Karpas-422 (cell line): ENCODE measurements at regions not wholly inside any gene's neighbourhood (a gene's known extent, or its start where the extent isn't known, plus 50 kb on each side); places are given as distances from the start of the nearest gene placed in this dataset.
"Not testable (repeated sequence)": the region's sequence is repeated elsewhere in the genome, so short reads cannot be mapped to it uniquely, and the experiment has no call there.

Source experiments
- DNase-seq: peaks from one replicate; pipeline ENCODE4 v3.0.0-alpha.2; 2015
- H2AFZ ChIP-seq: fragments of 200-600 bp; sonication (generic); 2 replicates; pipeline ENCODE4 v1.6.1; 2014; ENCODE audit warnings: antibody characterized with exemption, low read length, mixed read lengths
- H3K27ac ChIP-seq: fragments of 200-600 bp; sonication (generic); 2 replicates; pipeline ENCODE4 v1.5.1; 2014; ENCODE audit warnings: mild to moderate bottlenecking, low read length, moderate library complexity
- H3K27me3 ChIP-seq: fragments of 200-600 bp; sonication (generic); 2 replicates; pipeline ENCODE4 v1.6.1; 2014; ENCODE audit warnings: low read length, mixed read lengths
- H3K36me3 ChIP-seq: fragments of 200-600 bp; sonication (generic); 2 replicates; pipeline ENCODE4 v1.6.1; 2014; ENCODE audit warnings: low read length, mixed read lengths; ENCODE audit not compliant: insufficient read depth
- H3K4me1 ChIP-seq: fragments of 200-600 bp; sonication (generic); 2 replicates; pipeline ENCODE4 v1.6.1; 2014; ENCODE audit warnings: mild to moderate bottlenecking, low read length, mixed read lengths
- H3K4me2 ChIP-seq: fragments of 200-600 bp; sonication (generic); 2 replicates; pipeline ENCODE4 v1.6.1; 2014; ENCODE audit warnings: low read length, low read depth, mild to moderate bottlenecking; ENCODE audit not compliant: poor library complexity, severe bottlenecking
- H3K4me3 ChIP-seq: fragments of 200-600 bp; sonication (generic); 2 replicates; pipeline ENCODE4 v1.5.1; 2014; ENCODE audit warnings: mild to moderate bottlenecking, antibody characterized with exemption, low read length, mixed read lengths
- H3K79me2 ChIP-seq: fragments of 200-600 bp; sonication (generic); 2 replicates; pipeline ENCODE4 v1.6.1; 2014; ENCODE audit warnings: mild to moderate bottlenecking, low read length, mixed read lengths
- H3K9ac ChIP-seq: fragments of 200-600 bp; sonication (generic); 2 replicates; pipeline ENCODE4 v1.6.0; 2014; ENCODE audit warnings: low read length
- H3K9me2 ChIP-seq: fragments of 200-600 bp; sonication (generic), shearing (Covaris generic); replicated peaks from 2 replicates; pipeline ENCODE4 v1.6.0; 2014; ENCODE audit warnings: mild to moderate bottlenecking, low read length, moderate library complexity; ENCODE audit not compliant: insufficient read depth
- H3K9me3 ChIP-seq: fragments of 300-700, 200-600 bp; sonication (generic); 2 replicates; pipeline ENCODE4 v1.6.1; 2014; ENCODE audit warnings: low read length, mixed read lengths
- H4K20me1 ChIP-seq: fragments of 200-600 bp; sonication (generic); 2 replicates; pipeline ENCODE4 v1.6.1; 2014; ENCODE audit warnings: mild to moderate bottlenecking, antibody characterized with exemption, low read length, low read depth; ENCODE audit not compliant: insufficient read depth

GRCh38 chr6:14897831-14898230 is 348.0 kb upstream of the JARID2 start:
- DNase-seq = no peak
- no peaks in the 10 kb centered on the region for H3K9me3 ChIP-seq
- H3K27me3 ChIP-seq = no peaks in the 10 kb centered on the region
- H3K9me2 ChIP-seq = no peaks in the 10 kb centered on the region
- no peak overlapping the region for H3K9ac ChIP-seq
- no peaks in the 10 kb centered on the region for H4K20me1 ChIP-seq
- no peak overlapping the region for H2AFZ ChIP-seq
- no peak overlapping the region for H3K4me3 ChIP-seq
- no peaks in the 10 kb centered on the region for H3K4me1 ChIP-seq
- no peaks in the 10 kb centered on the region for H3K79me2 ChIP-seq
- H3K27ac ChIP-seq = no peak overlapping the region
- H3K36me3 ChIP-seq = no peaks in the 10 kb centered on the region
- no peak overlapping the region for H3K4me2 ChIP-seq

GRCh38 chr6:14899441-14899840 is 346.4 kb upstream of the JARID2 start:
- not testable (repeated sequence) for H3K4me3 ChIP-seq, H3K4me1 ChIP-seq, H3K79me2 ChIP-seq, DNase-seq, H4K20me1 ChIP-seq, H3K9me3 ChIP-seq, H3K9ac ChIP-seq, H3K4me2 ChIP-seq, H3K27me3 ChIP-seq, H3K9me2 ChIP-seq, H2AFZ ChIP-seq, H3K27ac ChIP-seq, H3K36me3 ChIP-seq

- no peaks in the 10 kb centered on the region for H3K4me1 ChIP-seq
- no peaks in the 10 kb centered on the region for H3K79me2 ChIP-seq
- H3K9me2 ChIP-seq = no peaks in the 10 kb centered on the region
- H3K27me3 ChIP-seq = no peaks in the 10 kb centered on the region
- no peak overlapping the region for H3K4me3 ChIP-seq
- no peak overlapping the region for H3K9ac ChIP-seq
- H3K9me3 ChIP-seq = no peaks in the 10 kb centered on the region
- DNase-seq = no peak
- H3K27ac ChIP-seq = no peak overlapping the region
- H3K36me3 ChIP-seq = no peaks in the 10 kb centered on the region
- H2AFZ ChIP-seq = no peak overlapping the region
- H3K4me2 ChIP-seq = no peak overlapping the region
- H4K20me1 ChIP-seq = no peaks in the 10 kb centered on the region
Observed at GRCh38 chr6:14900919-14901318, 344.9 kb upstream of the JARID2 start.

- Histone ChIP-seq H4K20me1 (no peaks in the 10 kb centered on the region), H3K27me3 (no peaks in the 10 kb centered on the region), H3K4me3 (no peak overlapping the region), H3K27ac (no peak overlapping the region), H3K9ac (no peak overlapping the region), H3K9me2 (no peaks in the 10 kb centered on the region), H3K36me3 (no peaks in the 10 kb centered on the region), H3K4me2 (no peak overlapping the region), H3K79me2 (no peaks in the 10 kb centered on the region), H3K9me3 (no peaks in the 10 kb centered on the region), H3K4me1 (no peaks in the 10 kb centered on the region), H2AFZ (no peak overlapping the region)
- DNase-seq = no peak
Observed at GRCh38 chr6:14903176-14904038, 342.5 kb upstream of the JARID2 start.

GRCh38 chr6:14905201-14905600 is 340.7 kb upstream of the JARID2 start:
- no peak for DNase-seq
- no peaks in the 10 kb centered on the region for H3K9me3 ChIP-seq
- H3K9me2 ChIP-seq = no peaks in the 10 kb centered on the region
- H3K4me2 ChIP-seq = no peak overlapping the region
- H3K36me3 ChIP-seq = no peaks in the 10 kb centered on the region
- no peak overlapping the region for H3K4me3 ChIP-seq
- H3K4me1 ChIP-seq = peaks cover under 1% of the 10 kb centered on the region
- no peaks in the 10 kb centered on the region for H4K20me1 ChIP-seq
- H3K27me3 ChIP-seq = no peaks in the 10 kb centered on the region
- no peak overlapping the region for H3K9ac ChIP-seq
- no peaks in the 10 kb centered on the region for H3K79me2 ChIP-seq
- no peak overlapping the region for H2AFZ ChIP-seq
- H3K27ac ChIP-seq = no peak overlapping the region

- Histone ChIP-seq H3K9me2 (no peaks in the 10 kb centered on the region), H3K27me3 (no peaks in the 10 kb centered on the region), H2AFZ (no peak overlapping the region), H3K4me1 (peaks cover 10% of the 10 kb centered on the region), H3K9me3 (no peaks in the 10 kb centered on the region), H3K79me2 (no peaks in the 10 kb centered on the region), H3K4me3 (no peak overlapping the region), H3K27ac (no peak overlapping the region), H3K36me3 (no peaks in the 10 kb centered on the region), H4K20me1 (no peaks in the 10 kb centered on the region), H3K9ac (no peak overlapping the region), H3K4me2 (no peak overlapping the region)
- no peak for DNase-seq
Observed at GRCh38 chr6:14906621-14907020, 339.2 kb upstream of the JARID2 start.

- Histone ChIP-seq H3K27me3 (no peaks in the 10 kb centered on the region), H4K20me1 (no peaks in the 10 kb centered on the region), H3K4me1 (peaks cover 10% of the 10 kb centered on the region), H3K9me2 (no peaks in the 10 kb centered on the region), H2AFZ (peak overlapping the region; percentile 53; the same call in 1 of the 2 replicates), H3K27ac (no peak overlapping the region), H3K36me3 (no peaks in the 10 kb centered on the region), H3K4me3 (no peak overlapping the region; the same call in 1 of the 2 replicates), H3K9ac (no peak overlapping the region), H3K79me2 (no peaks in the 10 kb centered on the region), H3K4me2 (peak overlapping the region; percentile 43), H3K9me3 (no peaks in the 10 kb centered on the region)
- peak; percentile 73 for DNase-seq
Observed at GRCh38 chr6:14910692-14911547, 334.9 kb upstream of the JARID2 start.

GRCh38 chr6:14912226-14912625 is 333.6 kb upstream of the JARID2 start:
- DNase-seq = no peak
- Histone ChIP-seq H3K9ac (no peak overlapping the region), H3K4me3 (no peak overlapping the region), H3K4me1 (peaks cover 10% of the 10 kb centered on the region), H4K20me1 (no peaks in the 10 kb centered on the region), H3K9me3 (no peaks in the 10 kb centered on the region), H3K36me3 (no peaks in the 10 kb centered on the region), H3K4me2 (no peak overlapping the region), H3K27me3 (no peaks in the 10 kb centered on the region), H3K27ac (no peak overlapping the region), H3K9me2 (no peaks in the 10 kb centered on the region), H3K79me2 (no peaks in the 10 kb centered on the region), H2AFZ (no peak overlapping the region)
